ENCODE measurements at regions not wholly inside any gene's neighbourhood (a gene's known extent, or its start where the extent isn't known, plus 50 kb on each side); places are given as distances from the start of the nearest gene placed in this dataset.

GRCh38 chr13:86692291-86692690 is 893.1 kb upstream of the SLITRK6 start:
- no peak overlapping the region for H3K4me3 ChIP-seq (replicated peaks in 1 of 3; ENCODE audit: insufficient read depth in 1 of 3, low read depth in 2 of 3, low read length in 3 of 3)
- no peak for FAIRE-seq
- H3K27me3 ChIP-seq (ENCODE audit: control insufficient read depth in 1 of 2, insufficient read depth in 2 of 2, low read length in 2 of 2): no peaks in the 10 kb centered on the region
- no peak overlapping the region for H3K27ac ChIP-seq (ENCODE audit: extremely low read length, insufficient read depth, low read length)
- intact Hi-C loops (cut with micrococcal nuclease; ENCODE audit: unreplicated experiment): no loop called here
- in situ Hi-C loops (cut with HindIII; ENCODE audit: extremely low pct_ligation_motif_present, low pct_unique_long_range_greater_than_20kb): no loop called here
- ChIA-PET POLR2A (no interaction called here), CTCF (ENCODE audit: low intra/inter-chr PET ratio, low total read pairs) (no interaction called here)
- 0% methylated on average over 2 of the region's 2 CpGs for WGBS (ENCODE audit: low lambda C conversion rate)
- no peak for TF ChIP-seq MEF2D (CRISPR knock-in tag; IDR thresholded peaks at IDR 0.05)
- no peak for TF ChIP-seq ZNF772 (CRISPR knock-in tag; IDR thresholded peaks at IDR 0.05)
- no peak for TF ChIP-seq HMG20B (CRISPR knock-in tag; conservative IDR thresholded peaks at IDR 0.05)
- TF ChIP-seq ZNF598 (CRISPR knock-in tag; IDR thresholded peaks at IDR 0.05; ENCODE audit: borderline replicate concordance): no peak
- TF ChIP-seq POLR2G (IDR thresholded peaks at IDR 0.05; ENCODE audit: low read depth, low read length): no peak
- TF ChIP-seq KLF16 (CRISPR knock-in tag; IDR thresholded peaks at IDR 0.05): no peak
- no peak for TF ChIP-seq ETV6 (CRISPR knock-in tag; conservative IDR thresholded peaks at IDR 0.05)
- TF ChIP-seq, protein P1, sequence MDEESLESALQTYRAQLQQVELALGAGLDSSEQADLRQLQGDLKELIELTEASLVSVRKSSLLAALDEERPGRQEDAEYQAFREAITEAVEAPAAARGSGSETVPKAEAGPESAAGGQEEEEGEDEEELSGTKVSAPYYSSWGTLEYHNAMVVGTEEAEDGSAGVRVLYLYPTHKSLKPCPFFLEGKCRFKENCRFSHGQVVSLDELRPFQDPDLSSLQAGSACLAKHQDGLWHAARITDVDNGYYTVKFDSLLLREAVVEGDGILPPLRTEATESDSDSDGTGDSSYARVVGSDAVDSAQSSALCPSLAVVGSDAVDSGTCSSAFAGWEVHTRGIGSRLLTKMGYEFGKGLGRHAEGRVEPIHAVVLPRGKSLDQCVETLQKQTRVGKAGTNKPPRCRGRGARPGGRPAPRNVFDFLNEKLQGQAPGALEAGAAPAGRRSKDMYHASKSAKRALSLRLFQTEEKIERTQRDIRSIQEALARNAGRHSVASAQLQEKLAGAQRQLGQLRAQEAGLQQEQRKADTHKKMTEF (CRISPR knock-in tag; IDR thresholded peaks at IDR 0.05): no peak
- no peak for TF ChIP-seq CBX5 (CRISPR knock-in tag; IDR thresholded peaks at IDR 0.05; ENCODE audit: borderline replicate concordance)
- no peaks in the 10 kb centered on the region for H3K79me2 ChIP-seq (ENCODE audit: insufficient read depth, low read length)
- no TSS peak for BruUV-seq (replicated peaks)
- no peaks in the 10 kb centered on the region; the same call in 1 of the 2 replicates for H3K9me3 ChIP-seq (ENCODE audit: low read length)
- H2AFZ ChIP-seq (ENCODE audit: low read length): no peak overlapping the region
- no peaks in the 10 kb centered on the region for H3K36me3 ChIP-seq (replicated peaks in 1 of 2; ENCODE audit: control insufficient read depth in 1 of 2, insufficient read depth in 2 of 2, low read length in 2 of 2)
- no peaks in the 10 kb centered on the region for H4K20me1 ChIP-seq (ENCODE audit: insufficient read depth, low read length)
- H3K4me2 ChIP-seq (ENCODE audit: low read depth, low read length): no peak overlapping the region
- no peak overlapping the region for H3K9ac ChIP-seq (ENCODE audit: insufficient read depth, low read depth, low read length)
- H3K4me1 ChIP-seq (ENCODE audit: insufficient read depth, low read length): no peaks in the 10 kb centered on the region
- no peak for ATAC-seq
- DNase-seq (ENCODE audit: low spot score): no peak

- Histone ChIP-seq H3K27ac (ENCODE audit: extremely low read length, insufficient read depth, low read length) (no peak overlapping the region), H3K79me2 (ENCODE audit: insufficient read depth, low read length) (no peaks in the 10 kb centered on the region), H3K9ac (ENCODE audit: insufficient read depth, low read depth, low read length) (no peak overlapping the region), H3K27me3 (ENCODE audit: control insufficient read depth in 1 of 2, insufficient read depth in 2 of 2, low read length in 2 of 2) (no peaks in the 10 kb centered on the region), H3K4me2 (ENCODE audit: low read depth, low read length) (no peak overlapping the region), H3K4me1 (ENCODE audit: insufficient read depth, low read length) (no peaks in the 10 kb centered on the region), H2AFZ (ENCODE audit: low read length) (no peak overlapping the region), H3K36me3 (replicated peaks in 1 of 2; ENCODE audit: control insufficient read depth in 1 of 2, insufficient read depth in 2 of 2, low read length in 2 of 2) (no peaks in the 10 kb centered on the region), H3K9me3 (ENCODE audit: low read length) (no peaks in the 10 kb centered on the region), H3K4me3 (replicated peaks in 1 of 3; ENCODE audit: insufficient read depth in 1 of 3, low read depth in 2 of 3, low read length in 3 of 3) (no peak overlapping the region), H4K20me1 (ENCODE audit: insufficient read depth, low read length) (no peaks in the 10 kb centered on the region)
- intact Hi-C loops (cut with micrococcal nuclease; ENCODE audit: unreplicated experiment): no loop called here
- CTCF ChIA-PET (ENCODE audit: low intra/inter-chr PET ratio, low total read pairs): no interaction called here
- BruUV-seq (replicated peaks): no TSS peak
- FAIRE-seq: no peak
- no peak for ATAC-seq
- in situ Hi-C loops (cut with HindIII; ENCODE audit: extremely low pct_ligation_motif_present, low pct_unique_long_range_greater_than_20kb): no loop called here
- no peak for DNase-seq (ENCODE audit: low spot score)
- POLR2A ChIA-PET: no interaction called here
- no peak for TF ChIP-seq CC2D1A (CRISPR knock-in tag; IDR thresholded peaks at IDR 0.05)
- TF ChIP-seq MZF1 (CRISPR knock-in tag; IDR thresholded peaks at IDR 0.05; ENCODE audit: borderline replicate concordance): no peak
- TF ChIP-seq ZNF709 (CRISPR knock-in tag; IDR thresholded peaks at IDR 0.05): no peak
- TF ChIP-seq ZNF572 (CRISPR knock-in tag; IDR thresholded peaks at IDR 0.05): no peak
- TF ChIP-seq POLR2AphosphoS2 (IDR thresholded peaks at IDR 0.05; ENCODE audit: low read depth, low read length): no peak
- no peak for TF ChIP-seq ZNF256 (CRISPR knock-in tag; conservative IDR thresholded peaks at IDR 0.05)
- TF ChIP-seq ZNF329 (CRISPR knock-in tag; IDR thresholded peaks at IDR 0.05; ENCODE audit: low read depth): no peak
- no peak for TF ChIP-seq NR2C2 (CRISPR knock-in tag; IDR thresholded peaks at IDR 0.05; ENCODE audit: borderline replicate concordance)
Measured at GRCh38 chr13:86710013-86710412, 910.8 kb upstream of the SLITRK6 start.

All from HepG2 (cell line).